PC-3 (cell line): ENCODE measurements at regions not wholly inside any gene's neighbourhood (a gene's known extent, or its start where the extent isn't known, plus 50 kb on each side); places are given as distances from the start of the nearest gene placed in this dataset.

Source experiments
- ATAC-seq: fragments of 200-7000 bp; cut with Tn5 transposase; 2 replicates; pipeline ENCODE4 v1.9.1; 2020; ENCODE audit warnings: mild to moderate bottlenecking, moderate library complexity
- BruUV-seq: library from RNA; stranded (reverse); fragments of 400-500 nt; replicated peaks from 2 replicates; lab custom pipeline; 2021; lab: Mats Ljungman, UMichigan
- CTCF ChIA-PET: fragments of 300-600 bp; sonication (Branson Sonifier 250); formaldehyde crosslinking; loops from one replicate; lab custom pipeline; 2022; ENCODE audit warnings: antibody characterized with exemption; lab: Charles Lee
- POLR2A ChIA-PET: fragments of 300-600 bp; sonication (Branson Sonifier 250); formaldehyde crosslinking; loops from one replicate; lab custom pipeline; 2022; ENCODE audit warnings: antibody characterized with exemption; ENCODE audit not compliant: unreplicated experiment; lab: Charles Lee
- DNase-seq: peaks from one replicate; pipeline ENCODE4 v3.0.0-alpha.2; 2015
- H2AFZ ChIP-seq: fragments of 300-600 bp; sonication (generic); 2 replicates; pipeline ENCODE4 v1.6.0; 2016; ENCODE audit warnings: antibody characterized with exemption, low read length
- H3F3A ChIP-seq: fragments of 300-600 bp; sonication (generic); one replicate; pipeline ENCODE4 v1.6.0; 2017; ENCODE audit warnings: antibody characterized with exemption, low read length, control low read depth, mild to moderate bottlenecking; ENCODE audit not compliant: unreplicated experiment
- H3K27ac ChIP-seq: fragments of 300-600 bp; sonication (generic); 2 replicates; pipeline ENCODE4 v1.5.1; 2016; ENCODE audit warnings: mild to moderate bottlenecking, low read length
- H3K27me3 ChIP-seq: fragments of 300-600 bp; sonication (generic); 2 replicates; pipeline ENCODE4 v1.6.1; 2016; ENCODE audit warnings: low read length, mixed read lengths
- H3K36me3 ChIP-seq: fragments of 300-600 bp; sonication (generic); 2 replicates; pipeline ENCODE4 v1.6.1; 2016; ENCODE audit warnings: low read depth, mixed run types, low read length, mixed read lengths
- H3K4me1 ChIP-seq: fragments of 300-600 bp; sonication (generic); 2 replicates; pipeline ENCODE4 v1.5.1; 2016; ENCODE audit warnings: low read length; ENCODE audit not compliant: insufficient read depth
- H3K4me2 ChIP-seq: fragments of 300-600 bp; sonication (generic); 2 replicates; pipeline ENCODE4 v1.6.0; 2016; ENCODE audit warnings: low read length
- H3K4me3 ChIP-seq: fragments of 300-600 bp; sonication (generic); 2 replicates; pipeline ENCODE4 v1.5.1; 2016; ENCODE audit warnings: mild to moderate bottlenecking, low read length, mixed read lengths
- H3K79me2 ChIP-seq: fragments of 300-600 bp; sonication (generic); 2 replicates; pipeline ENCODE4 v1.6.1; 2017; ENCODE audit warnings: low read length, mixed read lengths
- H3K9ac ChIP-seq: fragments of 300-600 bp; sonication (generic); 2 replicates; pipeline ENCODE4 v1.6.0; 2016; ENCODE audit warnings: mild to moderate bottlenecking, low read length
- H3K9me2 ChIP-seq: fragments of 300-600 bp; sonication (generic); replicated peaks from 2 replicates; pipeline ENCODE4 v1.6.1; 2016; ENCODE audit warnings: mixed run types, low read length, mixed read lengths
- H3K9me3 ChIP-seq: fragments of 300-600 bp; sonication (generic); 2 replicates; pipeline ENCODE4 v1.6.1; 2016; ENCODE audit warnings: low read length, mixed read lengths
- H4K20me1 ChIP-seq: fragments of 300-600 bp; sonication (generic); 2 replicates; pipeline ENCODE4 v1.6.1; 2016; ENCODE audit warnings: low read length, mixed read lengths
- EZH2 ChIP-seq: fragments of 300-600 bp; sonication (generic); IDR thresholded peaks from one replicate; pipeline ENCODE4 v1.6.1; 2017; ENCODE audit warnings: antibody characterized with exemption, mild to moderate bottlenecking, low read length; ENCODE audit not compliant: unreplicated experiment
- EZH2phosphoT487 ChIP-seq: fragments of 300-600 bp; sonication (generic); IDR thresholded peaks from 2 replicates; pipeline ENCODE4 v1.6.1; 2018; ENCODE audit warnings: mild to moderate bottlenecking, antibody characterized with exemption, low read length, borderline replicate concordance
- intact Hi-C: fragments of 100-400 bp; cut with micrococcal nuclease; formaldehyde crosslinking; loops from 2 replicates; pipeline ENCODE4 v1.9.0; 2023
- TF ChIP-seq, protein P1 (sequence below): fragments of 300-600 bp; sonication (generic); conservative IDR thresholded peaks from 2 replicates; pipeline ENCODE4 v1.5.1; 2017; ENCODE audit warnings: antibody characterized with exemption, low read depth, mild to moderate bottlenecking, low read length

DNA sequence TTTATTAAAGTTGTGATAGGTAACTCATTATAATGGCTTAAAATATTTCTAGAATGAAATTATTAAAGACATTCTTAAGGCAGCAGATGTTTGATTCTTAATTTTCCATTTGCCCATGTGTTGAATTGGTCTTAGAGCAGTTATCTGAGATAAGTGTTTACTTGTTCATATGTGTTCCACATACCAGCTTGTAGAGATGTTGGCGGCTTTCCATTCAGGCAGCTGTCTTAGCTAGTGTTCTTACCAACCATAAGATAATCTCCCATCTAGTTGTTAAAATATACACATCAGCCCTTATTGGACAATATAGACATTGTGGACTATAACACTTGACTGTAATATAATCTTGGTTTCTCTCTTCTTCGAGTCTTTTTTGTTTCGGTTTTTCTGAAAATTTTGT lies 1372.9 kb upstream of the ADGRL2 start:
- H3K79me2 ChIP-seq: no peaks in the 10 kb centered on the region
- H3K9me3 ChIP-seq: no peaks in the 10 kb centered on the region
- H3K4me1 ChIP-seq: no peaks in the 10 kb centered on the region
- intact Hi-C loops: no loop called here
- H3K4me2 ChIP-seq: no peak overlapping the region
- no peaks in the 10 kb centered on the region for H4K20me1 ChIP-seq
- H3F3A ChIP-seq: no peaks in the 10 kb centered on the region
- no peak for DNase-seq
- no peak overlapping the region for H3K9ac ChIP-seq
- no peak overlapping the region for H3K27ac ChIP-seq
- no peak for ATAC-seq
- CTCF ChIA-PET: no interaction called here
- no TSS peak for BruUV-seq
- H3K36me3 ChIP-seq: no peaks in the 10 kb centered on the region
- no peak overlapping the region for H2AFZ ChIP-seq
- no peak overlapping the region for H3K4me3 ChIP-seq
- POLR2A ChIA-PET: no interaction called here
- no peaks in the 10 kb centered on the region for H3K27me3 ChIP-seq
- TF ChIP-seq EZH2 (no peak), EZH2phosphoT487 (no peak)
- TF ChIP-seq, protein P1, sequence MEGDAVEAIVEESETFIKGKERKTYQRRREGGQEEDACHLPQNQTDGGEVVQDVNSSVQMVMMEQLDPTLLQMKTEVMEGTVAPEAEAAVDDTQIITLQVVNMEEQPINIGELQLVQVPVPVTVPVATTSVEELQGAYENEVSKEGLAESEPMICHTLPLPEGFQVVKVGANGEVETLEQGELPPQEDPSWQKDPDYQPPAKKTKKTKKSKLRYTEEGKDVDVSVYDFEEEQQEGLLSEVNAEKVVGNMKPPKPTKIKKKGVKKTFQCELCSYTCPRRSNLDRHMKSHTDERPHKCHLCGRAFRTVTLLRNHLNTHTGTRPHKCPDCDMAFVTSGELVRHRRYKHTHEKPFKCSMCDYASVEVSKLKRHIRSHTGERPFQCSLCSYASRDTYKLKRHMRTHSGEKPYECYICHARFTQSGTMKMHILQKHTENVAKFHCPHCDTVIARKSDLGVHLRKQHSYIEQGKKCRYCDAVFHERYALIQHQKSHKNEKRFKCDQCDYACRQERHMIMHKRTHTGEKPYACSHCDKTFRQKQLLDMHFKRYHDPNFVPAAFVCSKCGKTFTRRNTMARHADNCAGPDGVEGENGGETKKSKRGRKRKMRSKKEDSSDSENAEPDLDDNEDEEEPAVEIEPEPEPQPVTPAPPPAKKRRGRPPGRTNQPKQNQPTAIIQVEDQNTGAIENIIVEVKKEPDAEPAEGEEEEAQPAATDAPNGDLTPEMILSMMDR: no peak
- H3K9me2 ChIP-seq: no peaks in the 10 kb centered on the region

DNA sequence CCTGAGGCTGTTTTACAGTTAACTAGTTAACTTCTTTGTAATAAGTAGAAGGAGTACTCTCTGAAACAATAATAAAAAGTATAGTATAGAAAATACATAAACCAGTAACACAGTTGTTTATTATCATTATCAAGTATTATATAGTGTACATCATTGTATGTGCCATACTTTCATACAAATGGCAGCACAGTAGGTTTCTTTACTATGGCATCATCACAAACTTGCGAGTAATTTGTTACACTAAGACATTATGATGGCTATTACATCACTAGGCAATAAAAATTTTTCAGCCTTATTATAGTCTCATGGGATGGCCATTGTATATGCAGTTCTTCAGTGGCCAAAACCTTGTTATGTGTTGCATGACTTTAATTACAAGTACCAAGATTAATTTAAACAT lies 1376.5 kb upstream of the ADGRL2 start:
- Histone ChIP-seq H3K4me1 (no peaks in the 10 kb centered on the region), H3K9ac (no peak overlapping the region), H3K79me2 (no peaks in the 10 kb centered on the region), H3K4me3 (no peak overlapping the region), H2AFZ (no peak overlapping the region), H3K4me2 (no peak overlapping the region), H4K20me1 (no peaks in the 10 kb centered on the region), H3F3A (no peaks in the 10 kb centered on the region), H3K27me3 (no peaks in the 10 kb centered on the region), H3K9me3 (no peaks in the 10 kb centered on the region), H3K36me3 (no peaks in the 10 kb centered on the region), H3K27ac (no peak overlapping the region), H3K9me2 (no peaks in the 10 kb centered on the region)
- ChIA-PET CTCF (no interaction called here), POLR2A (no interaction called here)
- TF ChIP-seq EZH2: no peak
- no peak for TF ChIP-seq EZH2phosphoT487
- TF ChIP-seq, protein P1: no peak
- ATAC-seq (no peak), DNase-seq (no peak)
- BruUV-seq: no TSS peak
- intact Hi-C loops: no loop called here

DNA sequence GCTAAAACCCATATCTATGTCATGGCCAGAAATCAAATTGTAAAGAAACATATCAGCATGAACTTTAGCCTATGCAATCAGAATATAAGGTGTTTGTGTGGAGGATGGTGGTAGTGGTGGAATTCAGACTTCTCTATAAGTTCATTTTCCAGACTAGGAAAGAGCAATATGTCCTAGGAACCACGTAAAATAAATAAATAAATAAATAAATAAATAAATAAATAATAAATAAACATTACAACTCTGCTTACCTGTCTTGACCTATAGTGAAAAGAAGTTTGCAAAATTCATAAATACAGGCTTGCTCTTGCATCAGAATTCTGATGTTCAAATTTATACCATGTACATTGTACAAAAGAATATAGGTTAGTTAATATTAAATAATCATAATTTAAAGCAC lies 1382.6 kb upstream of the ADGRL2 start:
- Histone ChIP-seq H3K4me1 (no peaks in the 10 kb centered on the region), H3K27me3 (no peaks in the 10 kb centered on the region), H3K9me2 (no peaks in the 10 kb centered on the region), H3K36me3 (no peaks in the 10 kb centered on the region), H2AFZ (no peak overlapping the region), H3K9me3 (no peaks in the 10 kb centered on the region), H3K4me2 (no peak overlapping the region), H4K20me1 (no peaks in the 10 kb centered on the region), H3K27ac (no peak overlapping the region), H3K4me3 (no peak overlapping the region), H3F3A (no peaks in the 10 kb centered on the region), H3K9ac (no peak overlapping the region), H3K79me2 (no peaks in the 10 kb centered on the region)
- no peak for ATAC-seq
- intact Hi-C loops: no loop called here
- ChIA-PET POLR2A (no interaction called here), CTCF (no interaction called here)
- BruUV-seq: no TSS peak
- DNase-seq: no peak
- no peak for TF ChIP-seq EZH2phosphoT487
- TF ChIP-seq EZH2: no peak
- TF ChIP-seq, protein P1: no peak
